ENCODE measurements at regions not wholly inside any gene's neighbourhood (a gene's known extent, or its start where the extent isn't known, plus 50 kb on each side); places are given as distances from the start of the nearest gene placed in this dataset.

DNA sequence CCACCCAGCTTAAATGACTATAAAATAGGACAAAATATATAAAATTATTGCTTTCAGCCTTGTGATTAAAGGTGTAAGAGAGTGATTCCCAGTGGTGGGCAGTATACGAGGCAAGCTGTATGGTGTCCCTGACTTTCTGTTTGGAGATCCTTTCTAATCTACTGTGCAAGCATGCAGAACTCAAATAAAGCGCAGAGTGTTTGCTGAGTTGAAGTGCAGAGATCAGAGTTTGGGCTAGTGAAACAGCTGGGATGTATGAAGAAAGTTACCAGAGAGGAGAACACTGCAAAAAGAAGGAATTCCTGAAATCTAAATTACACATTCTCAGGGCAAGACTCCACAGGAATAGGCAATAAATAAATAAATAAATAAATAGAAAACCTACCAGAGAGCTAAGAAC lies 218.5 kb upstream of the TLL1 start:
- no peaks in the 10 kb centered on the region for H4K20me1 ChIP-seq (ENCODE audit: control insufficient read depth, insufficient read depth, insufficient read length)
- H2BK120ac ChIP-seq (ENCODE audit: low read depth, low read length, poor library complexity, severe bottlenecking) = no peak overlapping the region
- no peak overlapping the region for H3K27ac ChIP-seq (ENCODE audit: insufficient read length, low read depth, low read length)
- peaks cover 0 to 3% of the 10 kb centered on the region in 2 experiments; a peak in 2 of 5 replicates for H3K9me3 Mint-ChIP-seq
- H3K56ac ChIP-seq (ENCODE audit: insufficient read length, low read depth, low read length) = no peak overlapping the region
- no peak overlapping the region for H4K91ac ChIP-seq (ENCODE audit: insufficient read length, low read depth, low read length)
- H3K9me3 ChIP-seq (ENCODE audit: control insufficient read depth, low read depth, low read length) = no peaks in the 10 kb centered on the region
- no peak overlapping the region for H4K8ac ChIP-seq (replicated peaks; ENCODE audit: insufficient read length, low read depth, low read length)
- no peaks in the 10 kb centered on the region for H3K27me3 ChIP-seq (ENCODE audit: insufficient read depth, low read length)
- no peaks in the 10 kb centered on the region for H3K79me2 ChIP-seq (ENCODE audit: insufficient read depth, low read length)
- no peak overlapping the region for H3K4me3 Mint-ChIP-seq
- no peak overlapping the region for H3K4ac ChIP-seq (ENCODE audit: low read depth, low read length)
- H2BK15ac ChIP-seq (ENCODE audit: low read depth, low read length) = no peak overlapping the region
- no peak overlapping the region for H2AK5ac ChIP-seq (ENCODE audit: insufficient read length, low read length)
- H3K23me2 ChIP-seq (ENCODE audit: insufficient read length, low read depth, low read length, poor library complexity, severe bottlenecking) = no peaks in the 10 kb centered on the region
- H2BK12ac ChIP-seq (ENCODE audit: insufficient read length, low read depth, low read length) = no peak overlapping the region
- no peak overlapping the region for H3K27ac Mint-ChIP-seq
- H4K5ac ChIP-seq (ENCODE audit: insufficient read length, low read depth, low read length) = no peak overlapping the region
- no peak overlapping the region for H3T11ph ChIP-seq (ENCODE audit: low read length)
- peaks cover 2% of the 10 kb centered on the region; the same call in 1 of the 2 replicates for H3K4me1 ChIP-seq (ENCODE audit: insufficient read depth, low read length)
- TF ChIP-seq, protein P1, sequence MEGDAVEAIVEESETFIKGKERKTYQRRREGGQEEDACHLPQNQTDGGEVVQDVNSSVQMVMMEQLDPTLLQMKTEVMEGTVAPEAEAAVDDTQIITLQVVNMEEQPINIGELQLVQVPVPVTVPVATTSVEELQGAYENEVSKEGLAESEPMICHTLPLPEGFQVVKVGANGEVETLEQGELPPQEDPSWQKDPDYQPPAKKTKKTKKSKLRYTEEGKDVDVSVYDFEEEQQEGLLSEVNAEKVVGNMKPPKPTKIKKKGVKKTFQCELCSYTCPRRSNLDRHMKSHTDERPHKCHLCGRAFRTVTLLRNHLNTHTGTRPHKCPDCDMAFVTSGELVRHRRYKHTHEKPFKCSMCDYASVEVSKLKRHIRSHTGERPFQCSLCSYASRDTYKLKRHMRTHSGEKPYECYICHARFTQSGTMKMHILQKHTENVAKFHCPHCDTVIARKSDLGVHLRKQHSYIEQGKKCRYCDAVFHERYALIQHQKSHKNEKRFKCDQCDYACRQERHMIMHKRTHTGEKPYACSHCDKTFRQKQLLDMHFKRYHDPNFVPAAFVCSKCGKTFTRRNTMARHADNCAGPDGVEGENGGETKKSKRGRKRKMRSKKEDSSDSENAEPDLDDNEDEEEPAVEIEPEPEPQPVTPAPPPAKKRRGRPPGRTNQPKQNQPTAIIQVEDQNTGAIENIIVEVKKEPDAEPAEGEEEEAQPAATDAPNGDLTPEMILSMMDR (conservative IDR thresholded peaks at IDR 0.05) = no peak
- H2BK20ac ChIP-seq (ENCODE audit: low read depth, low read length, poor library complexity, severe bottlenecking) = no peak overlapping the region
- H3K4me1 Mint-ChIP-seq = peaks cover 30 to 32% of the 10 kb centered on the region in 2 experiments
- no peak overlapping the region for H3K14ac ChIP-seq (ENCODE audit: insufficient read depth, low read length)
- H3K23ac ChIP-seq (ENCODE audit: insufficient read length, low read depth, low read length) = no peak overlapping the region
- no peaks in the 10 kb centered on the region for H3K79me1 ChIP-seq (ENCODE audit: insufficient read depth, low read depth, low read length, poor library complexity, severe bottlenecking)
- H3K18ac ChIP-seq (ENCODE audit: insufficient read length, low read depth, low read length) = no peak overlapping the region
- WGBS (ENCODE audit: extremely low coverage, insufficient read length, low lambda C conversion rate) = no CpG with 5 or more reads among the region's 2 CpGs
- no peak for DNase-seq
- no peak overlapping the region for H2AFZ ChIP-seq (ENCODE audit: low read length)
- H2BK5ac ChIP-seq (ENCODE audit: insufficient read length, low read length) = no peak overlapping the region
- peaks cover 0 to 4% (median 0%) of the 10 kb centered on the region in 3 experiments; a peak in 2 of 7 replicates for H3K36me3 Mint-ChIP-seq (ENCODE audit: insufficient read depth in 1 of 3, low read depth in 3 of 3)
- H3K9ac ChIP-seq (ENCODE audit: extremely low read depth, insufficient read length, low read length) = no peak overlapping the region
- H3K4me2 ChIP-seq (ENCODE audit: insufficient read depth, insufficient read length, low read length) = no peak overlapping the region
- H3K27me3 Mint-ChIP-seq (ENCODE audit: low read depth) = no peaks in the 10 kb centered on the region; the same call in 1 of the 2 replicates

Measured in H9 (cell line).